Thoracic aorta (tissue), 2 donors: ENCODE measurements at regions not wholly inside any gene's neighbourhood (a gene's known extent, or its start where the extent isn't known, plus 50 kb on each side); places are given as distances from the start of the nearest gene placed in this dataset.

Source experiments
- ATAC-seq: fragments of 150-250 bp; one replicate; pipeline ENCODE4 v1.8.0; 2017; ENCODE audit warnings: low read depth; ENCODE audit not compliant: insufficient number of reproducible peaks, low FRiP score
- DNase-seq: peaks from one replicate; pipeline ENCODE4 v3.0.0-alpha.2; 2020; ENCODE audit warnings: low spot score
- H3K27ac ChIP-seq, 2 donors: fragments of 200-600 bp; sonication (generic); 1 replicate in 1 of 2; 2 replicates in 1 of 2; pipeline ENCODE4 v1.5.1; 2016; ENCODE audit warnings: mild to moderate bottlenecking in 2 of 2, moderate library complexity in 2 of 2
- H3K27me3 ChIP-seq: fragments of 200-600 bp; sonication (generic); replicated peaks from 2 replicates; pipeline ENCODE4 v1.6.0; 2016; ENCODE audit warnings: mild to moderate bottlenecking; ENCODE audit not compliant: insufficient read depth
- H3K36me3 ChIP-seq: fragments of 200-600 bp; sonication (generic); one replicate; pipeline ENCODE4 v1.5.1; 2016
- H3K4me1 ChIP-seq, 2 donors: fragments of 200-600 bp; sonication (generic); 1 replicate in 1 of 2; 2 replicates in 1 of 2; pipeline versions ENCODE4 v1.5.1 to v1.6.0; 2016; ENCODE audit warnings: low read depth in 2 of 2, mild to moderate bottlenecking in 1 of 2; ENCODE audit not compliant: control insufficient read depth in 1 of 2
- H3K4me3 ChIP-seq: fragments of 200-600 bp; sonication (generic); 2 replicates; pipeline ENCODE4 v1.5.1; 2016; ENCODE audit warnings: mild to moderate bottlenecking
- H3K9me3 ChIP-seq: fragments of 200-600 bp; sonication (generic); 2 replicates; pipeline ENCODE4 v1.5.1; 2016
- CTCF ChIP-seq: fragments of 200-600 bp; sonication (generic); IDR thresholded peaks from one replicate; pipeline ENCODE4 v1.5.1; 2019; ENCODE audit warnings: antibody characterized with exemption

- TF ChIP-seq CTCF: no peak
- Histone ChIP-seq H3K9me3 (no peaks in the 10 kb centered on the region), H3K27ac (no peak overlapping the region), H3K36me3 (no peaks in the 10 kb centered on the region), H3K4me1 (no peaks in the 10 kb centered on the region), H3K27me3 (no peaks in the 10 kb centered on the region), H3K4me3 (no peak overlapping the region)
- no peak for ATAC-seq
- no peak for DNase-seq
These were observed 288.5 kb upstream of the NUDT12 start for GRCh38 chr5:103851091-103851490.

- Histone ChIP-seq H3K4me3 (no peak overlapping the region), H3K4me1 (no peaks in the 10 kb centered on the region), H3K36me3 (no peaks in the 10 kb centered on the region), H3K27me3 (no peaks in the 10 kb centered on the region), H3K9me3 (no peaks in the 10 kb centered on the region), H3K27ac (no peak overlapping the region)
- ATAC-seq (no peak), DNase-seq (no peak)
- no peak for TF ChIP-seq CTCF
These were observed 287.3 kb upstream of the NUDT12 start for GRCh38 chr5:103849934-103850333.

GRCh38 chr5:103847060-103847459 is 284.5 kb upstream of the NUDT12 start:
- Histone ChIP-seq H3K4me3 (no peak overlapping the region), H3K4me1 (no peaks in the 10 kb centered on the region), H3K36me3 (no peaks in the 10 kb centered on the region), H3K27me3 (no peaks in the 10 kb centered on the region), H3K27ac (no peak overlapping the region), H3K9me3 (no peaks in the 10 kb centered on the region)
- no peak for TF ChIP-seq CTCF
- DNase-seq: no peak
- ATAC-seq: no peak

GRCh38 chr5:103842936-103843335 is 280.3 kb upstream of the NUDT12 start:
- H3K4me1 ChIP-seq: no peaks in the 10 kb centered on the region
- H3K27me3 ChIP-seq: no peaks in the 10 kb centered on the region
- ATAC-seq (no peak), DNase-seq (no peak)
- H3K27ac ChIP-seq: no peak overlapping the region
- H3K9me3 ChIP-seq: no peaks in the 10 kb centered on the region
- no peak for TF ChIP-seq CTCF
- no peaks in the 10 kb centered on the region for H3K36me3 ChIP-seq
- H3K4me3 ChIP-seq: no peak overlapping the region

GRCh38 chr5:103840600-103840999 is 278.0 kb upstream of the NUDT12 start:
- H3K36me3 ChIP-seq: no peaks in the 10 kb centered on the region
- no peak overlapping the region for H3K27ac ChIP-seq
- no peak overlapping the region for H3K4me3 ChIP-seq
- ATAC-seq (no peak), DNase-seq (no peak)
- no peak for TF ChIP-seq CTCF
- no peaks in the 10 kb centered on the region for H3K9me3 ChIP-seq
- no peaks in the 10 kb centered on the region for H3K27me3 ChIP-seq
- no peaks in the 10 kb centered on the region for H3K4me1 ChIP-seq
